ENCODE measurements at regions not wholly inside any gene's neighbourhood (a gene's known extent, or its start where the extent isn't known, plus 50 kb on each side); places are given as distances from the start of the nearest gene placed in this dataset.

DNA sequence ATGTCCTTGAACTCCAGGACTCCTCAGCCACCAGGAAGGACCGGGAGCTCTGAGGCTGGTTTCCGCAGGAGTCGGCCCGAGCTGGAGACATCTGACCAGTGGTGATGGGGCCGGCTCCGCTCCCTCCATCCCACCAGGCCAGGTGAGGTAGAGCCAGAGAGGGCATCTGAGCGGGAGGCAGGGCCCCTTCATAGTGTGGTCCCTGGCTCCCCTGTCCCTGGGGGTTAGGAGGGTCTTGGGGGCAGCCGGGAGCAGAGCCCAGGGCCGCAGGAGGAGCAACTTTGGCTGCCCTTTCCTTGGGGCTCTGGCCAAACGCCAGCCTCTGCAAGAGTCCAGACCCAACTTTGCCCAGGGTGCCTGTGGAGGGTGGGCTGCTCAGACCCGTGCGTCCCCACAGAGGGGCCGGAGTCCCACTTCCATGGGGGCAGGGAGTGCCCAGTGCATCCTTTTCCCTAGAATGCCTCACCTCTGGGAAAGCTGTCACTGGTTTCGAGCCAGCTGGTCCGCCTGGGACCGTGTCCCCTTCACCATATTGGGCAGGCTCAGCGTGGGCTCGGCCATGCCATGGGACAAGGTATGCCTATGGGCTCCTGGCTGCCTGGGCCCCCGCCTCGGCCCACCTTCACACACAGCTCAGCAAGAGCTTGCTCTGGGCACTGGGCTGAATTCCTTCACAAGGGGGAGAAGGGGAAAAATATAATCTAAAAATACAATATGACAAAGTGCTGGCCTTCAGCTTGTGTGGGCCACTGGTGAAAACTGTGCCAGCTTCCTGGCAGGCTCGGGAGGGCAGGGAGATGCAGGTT lies 148.6 kb downstream of the TWIST2 start:
- H3K4me3 ChIP-seq (ENCODE audit: low read depth, low read length) = no peak overlapping the region
- TF ChIP-seq, protein P1, sequence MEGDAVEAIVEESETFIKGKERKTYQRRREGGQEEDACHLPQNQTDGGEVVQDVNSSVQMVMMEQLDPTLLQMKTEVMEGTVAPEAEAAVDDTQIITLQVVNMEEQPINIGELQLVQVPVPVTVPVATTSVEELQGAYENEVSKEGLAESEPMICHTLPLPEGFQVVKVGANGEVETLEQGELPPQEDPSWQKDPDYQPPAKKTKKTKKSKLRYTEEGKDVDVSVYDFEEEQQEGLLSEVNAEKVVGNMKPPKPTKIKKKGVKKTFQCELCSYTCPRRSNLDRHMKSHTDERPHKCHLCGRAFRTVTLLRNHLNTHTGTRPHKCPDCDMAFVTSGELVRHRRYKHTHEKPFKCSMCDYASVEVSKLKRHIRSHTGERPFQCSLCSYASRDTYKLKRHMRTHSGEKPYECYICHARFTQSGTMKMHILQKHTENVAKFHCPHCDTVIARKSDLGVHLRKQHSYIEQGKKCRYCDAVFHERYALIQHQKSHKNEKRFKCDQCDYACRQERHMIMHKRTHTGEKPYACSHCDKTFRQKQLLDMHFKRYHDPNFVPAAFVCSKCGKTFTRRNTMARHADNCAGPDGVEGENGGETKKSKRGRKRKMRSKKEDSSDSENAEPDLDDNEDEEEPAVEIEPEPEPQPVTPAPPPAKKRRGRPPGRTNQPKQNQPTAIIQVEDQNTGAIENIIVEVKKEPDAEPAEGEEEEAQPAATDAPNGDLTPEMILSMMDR (IDR thresholded peaks at IDR 0.05; ENCODE audit: low read depth, low read length, missing control alignments) = no peak
- in situ Hi-C loops (cut with HindIII; ENCODE audit: low sequenced_read_pairs) = no loop called here
- no peak for DNase-seq (ENCODE audit: low read depth)

DNA sequence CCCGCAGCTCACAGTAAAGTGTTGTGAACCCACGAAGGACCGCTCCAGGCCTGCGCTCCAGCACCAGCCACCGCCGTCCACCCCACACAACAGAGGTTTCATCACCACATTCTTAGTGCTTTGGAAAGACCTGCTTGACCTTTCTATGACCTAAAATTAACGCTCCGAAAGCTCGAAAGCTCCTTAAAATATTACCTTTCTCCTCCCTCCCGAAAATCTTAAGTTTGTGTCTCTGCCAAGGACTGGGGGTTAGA lies 149.2 kb downstream of the TWIST2 start:
- DNase-seq (ENCODE audit: low read depth) = no peak
- in situ Hi-C loops (cut with HindIII; ENCODE audit: low sequenced_read_pairs) = no loop called here
- H3K4me3 ChIP-seq (ENCODE audit: low read depth, low read length) = no peak overlapping the region
- TF ChIP-seq, protein P1 (IDR thresholded peaks at IDR 0.05; ENCODE audit: low read depth, low read length, missing control alignments) = no peak

DNA sequence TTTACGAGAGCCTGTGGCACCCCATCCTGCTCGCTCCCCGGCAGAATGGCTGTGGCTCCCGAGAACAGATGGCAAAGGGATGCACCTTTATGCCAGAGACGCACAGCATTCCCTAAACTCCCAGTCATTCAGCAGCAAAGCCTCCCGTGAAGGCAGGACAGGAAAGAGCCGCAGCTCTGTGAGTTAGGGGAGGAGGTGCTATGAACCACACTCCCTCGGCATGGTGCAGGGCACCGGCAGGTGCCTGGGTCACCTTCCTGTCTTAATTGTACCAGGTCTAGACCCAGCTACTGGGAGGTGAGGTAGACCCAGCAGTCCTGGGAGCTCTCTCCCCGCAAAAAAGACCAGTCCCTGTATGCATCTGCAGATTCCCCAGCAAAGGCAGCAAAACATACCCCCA lies 149.8 kb downstream of the TWIST2 start:
- in situ Hi-C loops (cut with HindIII; ENCODE audit: low sequenced_read_pairs) = no loop called here
- no peak overlapping the region for H3K4me3 ChIP-seq (ENCODE audit: low read depth, low read length)
- DNase-seq (ENCODE audit: low read depth) = no peak
- TF ChIP-seq, protein P1 (IDR thresholded peaks at IDR 0.05; ENCODE audit: low read depth, low read length, missing control alignments) = no peak
